C4-2B (cell line): ENCODE measurements at regions not wholly inside any gene's neighbourhood (a gene's known extent, or its start where the extent isn't known, plus 50 kb on each side); places are given as distances from the start of the nearest gene placed in this dataset.

Experiments
- H3K27ac ChIP-seq: fragments of 450-650 bp; 2 replicates; pipeline ENCODE4 v1.5.1; 2017
- ZFX ChIP-seq: fragments of 450-650 bp; IDR thresholded peaks from 2 replicates; pipeline ENCODE4 v1.6.1; 2017
- TF ChIP-seq, protein P1 (sequence below): fragments of 450-650 bp; conservative IDR thresholded peaks from 2 replicates; pipeline ENCODE4 v1.5.1; 2017; ENCODE audit warnings: mild to moderate bottlenecking

DNA sequence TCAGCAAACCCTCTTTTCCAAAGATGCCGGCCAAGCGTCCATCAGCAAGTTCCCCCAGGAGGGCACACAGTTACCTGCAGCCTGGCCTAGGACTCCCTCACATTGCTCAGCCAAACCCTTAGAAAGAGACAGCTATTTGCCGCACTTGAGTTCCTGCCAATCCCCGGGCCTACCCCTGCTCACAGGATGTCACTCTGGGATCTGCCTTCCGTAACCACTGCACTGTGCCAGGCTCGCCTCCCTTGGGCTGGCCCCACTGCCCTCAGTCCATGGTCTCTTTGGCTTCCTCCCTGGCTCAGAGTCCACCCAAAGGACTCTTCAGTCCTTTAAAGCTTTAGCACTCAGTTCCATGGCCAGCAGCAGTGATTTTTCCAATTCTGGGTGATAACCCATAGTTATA is 128.3 kb downstream of the NSG2 start:
- H3K27ac ChIP-seq: no peak overlapping the region
- TF ChIP-seq ZFX: no peak
- TF ChIP-seq, protein P1, sequence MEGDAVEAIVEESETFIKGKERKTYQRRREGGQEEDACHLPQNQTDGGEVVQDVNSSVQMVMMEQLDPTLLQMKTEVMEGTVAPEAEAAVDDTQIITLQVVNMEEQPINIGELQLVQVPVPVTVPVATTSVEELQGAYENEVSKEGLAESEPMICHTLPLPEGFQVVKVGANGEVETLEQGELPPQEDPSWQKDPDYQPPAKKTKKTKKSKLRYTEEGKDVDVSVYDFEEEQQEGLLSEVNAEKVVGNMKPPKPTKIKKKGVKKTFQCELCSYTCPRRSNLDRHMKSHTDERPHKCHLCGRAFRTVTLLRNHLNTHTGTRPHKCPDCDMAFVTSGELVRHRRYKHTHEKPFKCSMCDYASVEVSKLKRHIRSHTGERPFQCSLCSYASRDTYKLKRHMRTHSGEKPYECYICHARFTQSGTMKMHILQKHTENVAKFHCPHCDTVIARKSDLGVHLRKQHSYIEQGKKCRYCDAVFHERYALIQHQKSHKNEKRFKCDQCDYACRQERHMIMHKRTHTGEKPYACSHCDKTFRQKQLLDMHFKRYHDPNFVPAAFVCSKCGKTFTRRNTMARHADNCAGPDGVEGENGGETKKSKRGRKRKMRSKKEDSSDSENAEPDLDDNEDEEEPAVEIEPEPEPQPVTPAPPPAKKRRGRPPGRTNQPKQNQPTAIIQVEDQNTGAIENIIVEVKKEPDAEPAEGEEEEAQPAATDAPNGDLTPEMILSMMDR: no peak

GRCh38 chr5:174175716-174176268 is 130.3 kb downstream of the NSG2 start:
- TF ChIP-seq, protein P1: no peak
- no peak for TF ChIP-seq ZFX
- no peak overlapping the region for H3K27ac ChIP-seq

- no peak overlapping the region for H3K27ac ChIP-seq
- TF ChIP-seq, protein P1: no peak
- no peak for TF ChIP-seq ZFX
Measured at GRCh38 chr5:174176511-174176910, 131.0 kb downstream of the NSG2 start.

- H3K27ac ChIP-seq: no peak overlapping the region
- TF ChIP-seq, protein P1: no peak
- TF ChIP-seq ZFX: no peak
Measured at GRCh38 chr5:174177531-174177930, 132.0 kb downstream of the NSG2 start.

GRCh38 chr5:174177976-174178605 is 132.6 kb downstream of the NSG2 start:
- H3K27ac ChIP-seq: no peak overlapping the region
- TF ChIP-seq, protein P1: no peak
- TF ChIP-seq ZFX: no peak

- no peak overlapping the region for H3K27ac ChIP-seq
- TF ChIP-seq, protein P1: no peak
- TF ChIP-seq ZFX: no peak
Measured at GRCh38 chr5:174180639-174181038, 135.1 kb downstream of the NSG2 start.

DNA sequence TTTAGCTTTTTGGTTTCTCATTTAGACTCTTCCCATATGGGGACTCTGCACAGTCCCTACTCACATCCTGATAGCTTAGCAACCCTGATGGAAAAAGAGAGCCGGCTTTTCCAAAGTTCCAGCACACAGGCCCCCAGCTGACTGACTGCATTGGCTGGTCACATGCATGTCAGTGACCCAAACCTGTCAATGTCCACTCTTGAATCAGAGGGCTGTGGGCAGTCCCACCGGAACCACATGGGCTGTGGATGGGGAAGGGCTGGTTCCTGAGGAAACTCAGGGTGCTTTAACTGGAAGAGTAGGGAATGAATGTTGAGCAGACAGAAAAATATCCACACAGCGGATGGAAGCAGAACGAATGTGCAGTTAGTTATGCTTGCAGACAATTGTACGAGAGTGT is 136.6 kb downstream of the NSG2 start:
- TF ChIP-seq, protein P1: no peak
- no peak for TF ChIP-seq ZFX

More for the DNA sequence above, 136.6 kb downstream of the NSG2 start:
- no peak overlapping the region for H3K27ac ChIP-seq
